HFF-Myc (cell line): ENCODE measurements at regions not wholly inside any gene's neighbourhood (a gene's known extent, or its start where the extent isn't known, plus 50 kb on each side); places are given as distances from the start of the nearest gene placed in this dataset.

Experiments used
- DNase-seq: peaks from one replicate; pipeline ENCODE4 v3.0.0-alpha.2; 2011; ENCODE audit warnings: low read depth; ENCODE audit errors: extremely low read depth
- H3K4me3 ChIP-seq: replicated peaks from 2 replicates; pipeline ENCODE4 v1.5.1; 2011; ENCODE audit warnings: low read depth, mild to moderate bottlenecking, control low read depth, low read length
- CTCF ChIP-seq: IDR thresholded peaks from 2 replicates; pipeline ENCODE4 v1.5.1; 2012; ENCODE audit warnings: mild to moderate bottlenecking, low read depth, low read length, control low read depth; ENCODE audit errors: missing control alignments

GRCh38 chr6:43910638-43911353 is 140.8 kb downstream of the VEGFA start:
- no peak overlapping the region for H3K4me3 ChIP-seq
- no peak for DNase-seq
- TF ChIP-seq CTCF, result no peak

- no peak overlapping the region for H3K4me3 ChIP-seq
- no peak for TF ChIP-seq CTCF
- no peak for DNase-seq
These were observed 140.2 kb downstream of the VEGFA start for GRCh38 chr6:43910149-43910637.

- no peak for DNase-seq
- TF ChIP-seq CTCF, result no peak
- no peak overlapping the region for H3K4me3 ChIP-seq
These were observed 139.6 kb downstream of the VEGFA start for GRCh38 chr6:43909474-43910148.

- no peak for DNase-seq
- no peak for TF ChIP-seq CTCF
- no peak overlapping the region for H3K4me3 ChIP-seq
These were observed 137.9 kb downstream of the VEGFA start for GRCh38 chr6:43907789-43908472.

- no peak for TF ChIP-seq CTCF
- no peak for DNase-seq
- no peak overlapping the region for H3K4me3 ChIP-seq
These were observed 137.3 kb downstream of the VEGFA start for GRCh38 chr6:43907312-43907711.

GRCh38 chr6:43904311-43905123 is 134.5 kb downstream of the VEGFA start:
- no peak overlapping the region for H3K4me3 ChIP-seq
- TF ChIP-seq CTCF, result no peak
- no peak for DNase-seq
